ENCODE measurements at regions not wholly inside any gene's neighbourhood (a gene's known extent, or its start where the extent isn't known, plus 50 kb on each side); places are given as distances from the start of the nearest gene placed in this dataset.

- no peak for TF ChIP-seq CTCF (IDR thresholded peaks at IDR 0.05)
- TF ChIP-seq EP300 (IDR thresholded peaks at IDR 0.05): no peak
- TF ChIP-seq POLR2A (IDR thresholded peaks at IDR 0.05): no peak
These were observed 141.9 kb downstream of the MID1IP1 start for GRCh38 chrX:38943120-38943519.
